Trophoblast cell (in vitro differentiated cells and primary cell): ENCODE measurements at regions not wholly inside any gene's neighbourhood (a gene's known extent, or its start where the extent isn't known, plus 50 kb on each side); places are given as distances from the start of the nearest gene placed in this dataset.
A peak's percentile ranks its signal among the peaks of the same experiment; 100 is the strongest.

Experiments
- DNase-seq, 2 donors: peaks; one replicate each; pipeline ENCODE4 v3.0.0-alpha.2; 2016
- H2AFZ ChIP-seq: 2 replicates; pipeline ENCODE4 v1.6.1; 2013; ENCODE audit warnings: low read length, moderate library complexity, mild to moderate bottlenecking; ENCODE audit not compliant: insufficient read depth, poor library complexity
- H2AK5ac ChIP-seq: 2 replicates; pipeline ENCODE4 v1.6.1; 2013; ENCODE audit warnings: mild to moderate bottlenecking, low read length
- H2BK120ac ChIP-seq: 2 replicates; pipeline ENCODE4 v1.6.1; 2013; ENCODE audit warnings: low read length, mild to moderate bottlenecking, moderate library complexity; ENCODE audit not compliant: insufficient read depth, poor library complexity
- H2BK12ac ChIP-seq: 2 replicates; pipeline ENCODE4 v1.6.1; 2013; ENCODE audit warnings: mild to moderate bottlenecking, low read length, moderate library complexity
- H2BK5ac ChIP-seq: 2 replicates; pipeline ENCODE4 v1.6.1; 2013; ENCODE audit warnings: low read length, low read depth, moderate library complexity, mild to moderate bottlenecking; ENCODE audit not compliant: poor library complexity
- H3K14ac ChIP-seq: 2 replicates; pipeline ENCODE4 v1.6.1; 2013; ENCODE audit warnings: mild to moderate bottlenecking, low read length
- H3K18ac ChIP-seq: 2 replicates; pipeline ENCODE4 v1.6.1; 2013; ENCODE audit warnings: mild to moderate bottlenecking, low read length
- H3K23ac ChIP-seq: 2 replicates; pipeline ENCODE4 v1.6.1; 2013; ENCODE audit warnings: low read length
- H3K27ac ChIP-seq: 2 replicates; pipeline ENCODE4 v1.5.1; 2013; ENCODE audit warnings: low read depth, mild to moderate bottlenecking, inconsistent platforms, low read length, moderate library complexity
- H3K27me3 ChIP-seq: 2 replicates; pipeline ENCODE4 v1.6.1; 2013; ENCODE audit warnings: inconsistent platforms, mild to moderate bottlenecking, low read length, moderate library complexity; ENCODE audit not compliant: insufficient read depth
- H3K36me3 ChIP-seq, 2 experiments: 1 replicate in 1 of 2; 2 replicates in 1 of 2; pipeline ENCODE4 v1.6.1; 2013; ENCODE audit warnings: low read length in 2 of 2, mild to moderate bottlenecking in 2 of 2, moderate library complexity in 1 of 2; ENCODE audit not compliant: insufficient read depth in 2 of 2, control insufficient read depth in 1 of 2
- H3K4ac ChIP-seq: 2 replicates; pipeline ENCODE4 v1.6.1; 2013; ENCODE audit warnings: low read depth, mild to moderate bottlenecking, low read length, moderate library complexity
- H3K4me1 ChIP-seq, 2 experiments: 1 replicate in 1 of 2; 2 replicates in 1 of 2; pipeline ENCODE4 v1.6.1; 2013; ENCODE audit warnings: low read length in 2 of 2, mild to moderate bottlenecking in 2 of 2, moderate library complexity in 1 of 2; ENCODE audit not compliant: insufficient read depth in 2 of 2, control insufficient read depth in 1 of 2
- H3K4me2 ChIP-seq: 2 replicates; pipeline ENCODE4 v1.6.1; 2013; ENCODE audit warnings: inconsistent platforms, mild to moderate bottlenecking, low read length, moderate library complexity
- H3K4me3 ChIP-seq: 2 replicates; pipeline ENCODE4 v1.5.1; 2013; ENCODE audit warnings: mild to moderate bottlenecking, low read depth, low read length, inconsistent platforms
- H3K79me1 ChIP-seq: one replicate; pipeline ENCODE4 v1.6.1; 2013; ENCODE audit warnings: low read length
- H3K79me2 ChIP-seq: 2 replicates; pipeline ENCODE4 v1.6.1; 2013; ENCODE audit warnings: low read length, mild to moderate bottlenecking; ENCODE audit not compliant: control insufficient read depth, insufficient read depth, poor library complexity
- H3K9ac ChIP-seq: 2 replicates; pipeline ENCODE4 v1.6.1; 2013; ENCODE audit warnings: mild to moderate bottlenecking, low read length
- H3K9me3 ChIP-seq: 2 replicates; pipeline ENCODE4 v1.6.1; 2013; ENCODE audit warnings: low read depth, mild to moderate bottlenecking, control low read depth, inconsistent platforms, low read length; ENCODE audit not compliant: insufficient read depth
- H4K12ac ChIP-seq: 2 replicates; pipeline ENCODE4 v1.6.1; 2013; ENCODE audit warnings: low read depth, mild to moderate bottlenecking, low read length, moderate library complexity
- H4K8ac ChIP-seq: 2 replicates; pipeline ENCODE4 v1.6.1; 2013; ENCODE audit warnings: low read depth, mild to moderate bottlenecking, low read length, moderate library complexity
- H4K91ac ChIP-seq: one replicate; pipeline ENCODE4 v1.6.1; 2013; ENCODE audit warnings: low read depth, mild to moderate bottlenecking, low read length, moderate library complexity
- WGBS: extraction: QIAGEN DNeasy Blood & Tissue Kit; methylation state at CpG from one replicate; pipeline ENCODE4 v1.1.7; 2013; ENCODE audit warnings: missing lambda C conversion rate; ENCODE audit not compliant: insufficient read length, insufficient coverage; ENCODE audit errors: extremely low coverage; 5-methylcytosine and 5-hydroxymethylcytosine counted together

GRCh38 chr10:59096631-59097030 lies 79.8 kb upstream of the PHYHIPL start:
- Histone ChIP-seq H4K8ac (no peak overlapping the region), H3K9me3 (no peaks in the 10 kb centered on the region), H3K27ac (no peak overlapping the region), H3K4ac (no peak overlapping the region), H3K79me1 (no peaks in the 10 kb centered on the region), H2BK5ac (no peak overlapping the region), H3K79me2 (no peaks in the 10 kb centered on the region), H3K4me3 (no peak overlapping the region), H4K12ac (no peak overlapping the region), H2AK5ac (no peak overlapping the region), H3K36me3 (no peaks in the 10 kb centered on the region), H3K23ac (no peak overlapping the region), H3K9ac (no peak overlapping the region), H3K18ac (no peak overlapping the region), H2BK12ac (no peak overlapping the region), H2BK120ac (no peak overlapping the region), H3K4me2 (no peak overlapping the region), H3K27me3 (no peaks in the 10 kb centered on the region), H4K91ac (no peak overlapping the region), H3K4me1 (no peaks in the 10 kb centered on the region), H2AFZ (no peak overlapping the region), H3K14ac (no peak overlapping the region)
- no peak for DNase-seq
- no CpG with 5 or more reads among the region's 2 CpGs for WGBS

- DNase-seq: peak; percentile 3 to 71
- H4K8ac ChIP-seq: no peak overlapping the region
- H2AFZ ChIP-seq: no peak overlapping the region
- H3K79me2 ChIP-seq: no peaks in the 10 kb centered on the region
- H4K91ac ChIP-seq: no peak overlapping the region
- no peak overlapping the region for H3K23ac ChIP-seq
- no peak overlapping the region for H3K14ac ChIP-seq
- no peak overlapping the region for H2BK5ac ChIP-seq
- no peak overlapping the region for H3K27ac ChIP-seq
- H3K9me3 ChIP-seq: no peaks in the 10 kb centered on the region
- no peak overlapping the region for H3K18ac ChIP-seq
- no peak overlapping the region for H3K4ac ChIP-seq
- no peak overlapping the region for H3K4me3 ChIP-seq
- no peak overlapping the region for H3K9ac ChIP-seq
- no peak overlapping the region for H4K12ac ChIP-seq
- no peak overlapping the region for H2BK12ac ChIP-seq
- H3K36me3 ChIP-seq: no peaks in the 10 kb centered on the region
- H3K4me2 ChIP-seq: no peak overlapping the region
- H2BK120ac ChIP-seq: no peak overlapping the region
- no peaks in the 10 kb centered on the region for H3K79me1 ChIP-seq
- H2AK5ac ChIP-seq: no peak overlapping the region
- no peaks in the 10 kb centered on the region for H3K27me3 ChIP-seq
- no peaks in the 10 kb centered on the region for H3K4me1 ChIP-seq
These were observed 78.1 kb upstream of the PHYHIPL start for GRCh38 chr10:59098387-59098786.

GRCh38 chr10:59098831-59099452 lies 77.5 kb upstream of the PHYHIPL start:
- Histone ChIP-seq H3K79me2 (no peaks in the 10 kb centered on the region), H2AK5ac (no peak overlapping the region), H4K12ac (no peak overlapping the region), H3K79me1 (no peaks in the 10 kb centered on the region), H3K14ac (no peak overlapping the region), H3K23ac (no peak overlapping the region), H2BK120ac (no peak overlapping the region), H2AFZ (no peak overlapping the region), H4K8ac (no peak overlapping the region), H3K4ac (no peak overlapping the region), H3K4me2 (no peak overlapping the region), H3K27me3 (no peaks in the 10 kb centered on the region), H3K18ac (no peak overlapping the region), H3K4me1 (no peaks in the 10 kb centered on the region), H2BK12ac (no peak overlapping the region), H3K4me3 (no peak overlapping the region), H3K9ac (no peak overlapping the region), H3K9me3 (no peaks in the 10 kb centered on the region), H3K36me3 (no peaks in the 10 kb centered on the region), H4K91ac (no peak overlapping the region), H2BK5ac (no peak overlapping the region), H3K27ac (no peak overlapping the region)
- no CpG with 5 or more reads among the region's 4 CpGs for whole genome bisulfite sequencing
- peak in 1 of 2 donors; percentile 7 for DNase-seq

GRCh38 chr10:59099481-59099880 lies 77.0 kb upstream of the PHYHIPL start:
- Histone ChIP-seq H4K91ac (no peak overlapping the region), H3K4ac (no peak overlapping the region), H3K18ac (no peak overlapping the region), H3K4me2 (no peak overlapping the region), H3K9me3 (no peaks in the 10 kb centered on the region), H2AK5ac (no peak overlapping the region), H3K79me2 (no peaks in the 10 kb centered on the region), H3K27me3 (no peaks in the 10 kb centered on the region), H3K27ac (no peak overlapping the region), H3K79me1 (no peaks in the 10 kb centered on the region), H2BK120ac (no peak overlapping the region), H3K23ac (no peak overlapping the region), H4K12ac (no peak overlapping the region), H2AFZ (no peak overlapping the region), H3K14ac (no peak overlapping the region), H3K4me3 (no peak overlapping the region), H3K36me3 (no peaks in the 10 kb centered on the region), H4K8ac (no peak overlapping the region), H3K9ac (no peak overlapping the region), H3K4me1 (no peaks in the 10 kb centered on the region), H2BK12ac (no peak overlapping the region), H2BK5ac (no peak overlapping the region)
- no CpG with 5 or more reads among the region's 2 CpGs for WGBS
- no peak for DNase-seq
